GM23338 (cell line): ENCODE measurements at regions not wholly inside any gene's neighbourhood (a gene's known extent, or its start where the extent isn't known, plus 50 kb on each side); places are given as distances from the start of the nearest gene placed in this dataset.
A peak's percentile ranks its signal among the peaks of the same experiment; 100 is the strongest.

Experiments
- ATAC-seq: fragments of 200-7000 bp; cut with Tn5 transposase; 3 replicates; pipeline ENCODE4 v1.9.1; 2020
- DNase-seq: peaks from one replicate; pipeline ENCODE4 v3.0.0-alpha.2; 2015; ENCODE audit warnings: low spot score
- H2AFZ ChIP-seq: fragments of 200-600 bp; sonication (generic); 2 replicates; pipeline ENCODE4 v1.8.0; 2016; ENCODE audit warnings: antibody characterized with exemption, mild to moderate bottlenecking, moderate library complexity
- H3F3A ChIP-seq: fragments of 200-600 bp; sonication (generic); replicated peaks from 2 replicates; pipeline ENCODE4 v1.8.0; 2017; ENCODE audit warnings: antibody characterized with exemption, mixed run types, low read depth
- H3K27ac ChIP-seq: fragments of 200-600 bp; sonication (generic); 2 replicates; pipeline ENCODE4 v1.6.1; 2016; ENCODE audit warnings: low read depth
- H3K27me3 ChIP-seq: fragments of 200-600 bp; sonication (generic); 2 replicates; pipeline ENCODE4 v1.8.0; 2016; ENCODE audit warnings: mild to moderate bottlenecking, mixed run types, moderate library complexity; ENCODE audit not compliant: insufficient read depth
- H3K36me3 ChIP-seq: fragments of 200-600 bp; sonication (generic); 2 replicates; pipeline ENCODE4 v1.8.0; 2016; ENCODE audit warnings: mild to moderate bottlenecking; ENCODE audit not compliant: insufficient read depth
- H3K4me1 ChIP-seq: fragments of 200-600 bp; sonication (generic); 2 replicates; pipeline ENCODE4 v1.8.0; 2016; ENCODE audit warnings: mild to moderate bottlenecking, moderate library complexity; ENCODE audit not compliant: insufficient read depth
- H3K4me2 ChIP-seq: fragments of 200-600 bp; sonication (generic); 2 replicates; pipeline ENCODE4 v1.7.1; 2017; ENCODE audit warnings: mixed run types
- H3K4me3 ChIP-seq: fragments of 200-600 bp; sonication (generic); 2 replicates; pipeline ENCODE4 v1.6.1; 2016; ENCODE audit warnings: mixed run types
- H3K79me2 ChIP-seq: fragments of 200-600 bp; sonication (generic); replicated peaks from 2 replicates; pipeline ENCODE4 v1.8.0; 2017; ENCODE audit warnings: mild to moderate bottlenecking; ENCODE audit not compliant: insufficient read depth
- H3K9me2 ChIP-seq: fragments of 200-600 bp; sonication (generic); 2 replicates; pipeline ENCODE4 v1.8.0; 2017; ENCODE audit not compliant: insufficient read depth
- H4K20me1 ChIP-seq: fragments of 200-600 bp; sonication (generic); replicated peaks from 2 replicates; pipeline ENCODE4 v1.8.0; 2017; ENCODE audit warnings: mild to moderate bottlenecking; ENCODE audit not compliant: insufficient read depth
- H3K27ac Mint-ChIP-seq: 2 replicates; pipeline ENCODE4 v1.8.0; 2020; ENCODE audit warnings: inconsistent platforms, mild to moderate bottlenecking, moderate library complexity, mixed read lengths
- H3K27me3 Mint-ChIP-seq: 3 replicates; pipeline ENCODE4 v1.8.0; 2022; ENCODE audit warnings: low read depth, mild to moderate bottlenecking, moderate library complexity, mixed read lengths, inconsistent platforms; ENCODE audit not compliant: insufficient read depth, poor library complexity
- H3K36me3 Mint-ChIP-seq: 3 replicates; pipeline ENCODE4 v1.8.0; 2021; ENCODE audit warnings: low read depth, mild to moderate bottlenecking, inconsistent platforms, moderate library complexity, mixed read lengths
- H3K4me1 Mint-ChIP-seq: 3 replicates; pipeline ENCODE4 v1.8.0; 2020; ENCODE audit warnings: mild to moderate bottlenecking, inconsistent platforms, mixed read lengths
- H3K4me3 Mint-ChIP-seq: 3 replicates; pipeline ENCODE4 v1.8.0; 2021; ENCODE audit warnings: moderate library complexity, mild to moderate bottlenecking, inconsistent platforms, mixed read lengths
- H3K9me3 Mint-ChIP-seq: 3 replicates; pipeline ENCODE4 v1.8.0; 2020; ENCODE audit warnings: moderate library complexity, mild to moderate bottlenecking, inconsistent platforms, mixed read lengths
- EZH2phosphoT487 ChIP-seq: fragments of 200-600 bp; sonication (generic); IDR thresholded peaks from one replicate; pipeline ENCODE4 v1.8.1; 2018; ENCODE audit warnings: antibody characterized with exemption; ENCODE audit not compliant: unreplicated experiment
- JUNB ChIP-seq: IDR thresholded peaks from one replicate; pipeline ENCODE4 v1.6.1; 2016; ENCODE audit warnings: antibody characterized with exemption; ENCODE audit not compliant: unreplicated experiment
- NANOG ChIP-seq: IDR thresholded peaks from 2 replicates; pipeline ENCODE4 v1.6.1; 2016; ENCODE audit warnings: antibody characterized with exemption, borderline replicate concordance
- POLR2AphosphoS5 ChIP-seq: IDR thresholded peaks from 2 replicates; pipeline ENCODE4 v1.6.1; 2016; ENCODE audit warnings: antibody characterized with exemption, low read depth
- STAT1 ChIP-seq: IDR thresholded peaks from one replicate; pipeline ENCODE4 v1.6.1; 2016; ENCODE audit warnings: antibody characterized with exemption; ENCODE audit not compliant: unreplicated experiment
- ZNF114 ChIP-seq: fragments of 250-450 bp; sonication (Bioruptor Pico); IDR thresholded peaks from 2 replicates; pipeline ENCODE4 v1.5.0; 2020; ENCODE audit warnings: mild to moderate bottlenecking, moderate library complexity
- ZNF331 ChIP-seq: fragments of 250-450 bp; sonication (Bioruptor Pico); IDR thresholded peaks from 2 replicates; pipeline ENCODE4 v1.5.0; 2020; ENCODE audit warnings: low read depth, mild to moderate bottlenecking, moderate library complexity
- TF ChIP-seq, protein P1 (sequence below), 2 experiments: fragments of 200-600 bp in 1 of 2; sonication (generic) in 1 of 2; conservative IDR thresholded peaks; 2 replicates each; pipeline versions ENCODE4 v1.5.1 to v1.6.1; 2016 to 2017; ENCODE audit warnings: antibody characterized with exemption in 2 of 2, low read depth in 2 of 2, mild to moderate bottlenecking in 2 of 2, moderate library complexity in 1 of 2
- TF ChIP-seq, protein P2 (sequence below): IDR thresholded peaks from 2 replicates; pipeline ENCODE4 v1.6.1; 2016; ENCODE audit warnings: antibody characterized with exemption
- TF ChIP-seq, protein P3 (sequence below): fragments of 250-450 bp; sonication (Bioruptor Pico); IDR thresholded peaks from 2 replicates; pipeline ENCODE4 v1.5.0; 2020; ENCODE audit warnings: mild to moderate bottlenecking, moderate library complexity

DNA sequence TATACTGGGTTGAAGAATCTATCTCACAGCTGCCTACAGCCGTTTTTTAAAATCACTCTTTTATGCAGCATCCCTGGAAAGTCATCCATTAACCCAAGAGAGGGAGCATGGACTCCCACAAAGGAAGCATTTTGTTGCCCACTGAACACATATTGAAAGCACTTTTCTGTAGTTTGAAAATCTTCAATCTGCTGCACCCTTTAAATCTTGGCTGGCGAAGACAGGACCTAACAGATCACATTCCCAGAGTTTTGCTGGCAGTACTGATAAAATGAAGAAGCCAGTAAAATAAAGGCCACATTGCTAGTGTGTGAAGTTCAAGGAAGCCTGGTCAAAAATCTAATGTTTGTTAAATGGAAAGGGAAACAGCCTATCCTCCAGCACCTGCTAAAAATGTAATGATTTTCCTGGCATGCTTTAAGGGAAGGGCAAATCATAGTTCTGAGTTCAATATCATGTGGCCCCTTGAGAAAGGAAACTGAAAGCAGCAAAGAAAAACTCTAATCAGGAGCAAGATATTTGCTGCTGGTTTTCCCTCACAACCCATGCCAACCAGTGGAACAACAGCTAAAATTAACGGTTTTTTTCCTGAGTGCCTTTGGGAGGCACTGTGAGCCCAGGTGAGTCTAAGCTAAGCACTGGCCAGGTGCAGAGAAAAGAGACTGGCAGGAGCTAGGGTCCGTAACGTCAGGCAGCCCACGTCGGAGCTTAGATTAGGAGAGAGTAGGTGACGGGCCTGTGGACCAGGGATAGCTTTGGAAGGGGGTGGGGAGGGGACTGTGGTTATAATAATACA is 97.9 kb upstream of the PALS2 start:
- Mint-ChIP-seq H3K9me3 (no peaks in the 10 kb centered on the region), H3K27me3 (peaks cover 8% of the 10 kb centered on the region), H3K36me3 (no peaks in the 10 kb centered on the region; the same call in 2 of the 3 replicates), H3K27ac (no peak overlapping the region), H3K4me1 (peaks cover 42% of the 10 kb centered on the region), H3K4me3 (no peak overlapping the region)
- Histone ChIP-seq H3K27me3 (no peaks in the 10 kb centered on the region; the same call in 1 of the 2 replicates), H4K20me1 (no peaks in the 10 kb centered on the region), H3K4me3 (no peak overlapping the region), H3K79me2 (no peaks in the 10 kb centered on the region), H3K36me3 (no peaks in the 10 kb centered on the region), H3K4me2 (no peak overlapping the region), H2AFZ (peak overlapping the region; percentile 8; the same call in 1 of the 2 replicates), H3K27ac (no peak overlapping the region), H3K9me2 (0 out of 2 replicates have a peak, but pooled peaks cover 4% of the 10 kb centered on the region), H3K4me1 (peaks cover 36% of the 10 kb centered on the region), H3F3A (peaks cover 8% of the 10 kb centered on the region; the same call in 1 of the 2 replicates)
- DNase-seq (peak; percentile 68), ATAC-seq (peak; percentile 85)
- no peak for TF ChIP-seq EZH2phosphoT487
- TF ChIP-seq, protein P1, sequence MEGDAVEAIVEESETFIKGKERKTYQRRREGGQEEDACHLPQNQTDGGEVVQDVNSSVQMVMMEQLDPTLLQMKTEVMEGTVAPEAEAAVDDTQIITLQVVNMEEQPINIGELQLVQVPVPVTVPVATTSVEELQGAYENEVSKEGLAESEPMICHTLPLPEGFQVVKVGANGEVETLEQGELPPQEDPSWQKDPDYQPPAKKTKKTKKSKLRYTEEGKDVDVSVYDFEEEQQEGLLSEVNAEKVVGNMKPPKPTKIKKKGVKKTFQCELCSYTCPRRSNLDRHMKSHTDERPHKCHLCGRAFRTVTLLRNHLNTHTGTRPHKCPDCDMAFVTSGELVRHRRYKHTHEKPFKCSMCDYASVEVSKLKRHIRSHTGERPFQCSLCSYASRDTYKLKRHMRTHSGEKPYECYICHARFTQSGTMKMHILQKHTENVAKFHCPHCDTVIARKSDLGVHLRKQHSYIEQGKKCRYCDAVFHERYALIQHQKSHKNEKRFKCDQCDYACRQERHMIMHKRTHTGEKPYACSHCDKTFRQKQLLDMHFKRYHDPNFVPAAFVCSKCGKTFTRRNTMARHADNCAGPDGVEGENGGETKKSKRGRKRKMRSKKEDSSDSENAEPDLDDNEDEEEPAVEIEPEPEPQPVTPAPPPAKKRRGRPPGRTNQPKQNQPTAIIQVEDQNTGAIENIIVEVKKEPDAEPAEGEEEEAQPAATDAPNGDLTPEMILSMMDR (conservative IDR thresholded peaks at IDR 0.05; ENCODE audit: low read depth in 2 of 2), result peak; percentile 45 to 79

DNA sequence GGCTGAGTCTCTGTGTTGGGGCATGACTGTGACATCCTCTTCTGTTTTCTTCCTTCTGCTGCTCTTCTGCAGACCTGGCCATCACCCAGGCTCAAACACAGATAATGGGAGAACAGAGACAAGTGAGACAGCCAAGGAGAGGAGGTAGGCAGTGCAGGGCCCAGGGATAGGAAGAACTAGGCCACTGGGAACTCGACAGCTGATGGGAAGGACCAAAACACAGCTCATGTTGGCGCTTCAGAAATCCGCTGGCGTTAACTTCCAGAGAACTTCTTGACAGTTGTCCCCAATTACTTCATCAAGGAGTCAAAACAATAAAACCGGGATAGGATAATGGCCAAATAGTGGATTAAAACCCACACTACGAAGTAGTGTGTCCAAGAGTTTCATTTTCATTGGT is 97.0 kb upstream of the PALS2 start:
- Mint-ChIP-seq H3K27me3 (peaks cover 12% of the 10 kb centered on the region), H3K9me3 (no peaks in the 10 kb centered on the region), H3K4me1 (peaks cover 46% of the 10 kb centered on the region), H3K4me3 (no peak overlapping the region), H3K36me3 (no peaks in the 10 kb centered on the region; the same call in 2 of the 3 replicates), H3K27ac (no peak overlapping the region)
- H2AFZ ChIP-seq, result no peak overlapping the region
- no peak for ATAC-seq
- DNase-seq, result no peak
- no peaks in the 10 kb centered on the region for H3K79me2 ChIP-seq
- no peak overlapping the region for H3K4me2 ChIP-seq
- H4K20me1 ChIP-seq, result no peaks in the 10 kb centered on the region
- no peak overlapping the region for H3K4me3 ChIP-seq
- peaks cover 36% of the 10 kb centered on the region for H3K4me1 ChIP-seq
- H3K9me2 ChIP-seq, result 0 out of 2 replicates have a peak, but pooled peaks cover 4% of the 10 kb centered on the region
- no peaks in the 10 kb centered on the region for H3K36me3 ChIP-seq
- no peaks in the 10 kb centered on the region; the same call in 1 of the 2 replicates for H3K27me3 ChIP-seq
- H3F3A ChIP-seq, result peaks cover 8% of the 10 kb centered on the region; the same call in 1 of the 2 replicates
- H3K27ac ChIP-seq, result no peak overlapping the region
- TF ChIP-seq ZNF331 (no peak), NANOG (no peak), JUNB (no peak), ZNF114 (CRISPR knock-in tag) (no peak), STAT1 (no peak), POLR2AphosphoS5 (no peak)
- TF ChIP-seq, protein P2, sequence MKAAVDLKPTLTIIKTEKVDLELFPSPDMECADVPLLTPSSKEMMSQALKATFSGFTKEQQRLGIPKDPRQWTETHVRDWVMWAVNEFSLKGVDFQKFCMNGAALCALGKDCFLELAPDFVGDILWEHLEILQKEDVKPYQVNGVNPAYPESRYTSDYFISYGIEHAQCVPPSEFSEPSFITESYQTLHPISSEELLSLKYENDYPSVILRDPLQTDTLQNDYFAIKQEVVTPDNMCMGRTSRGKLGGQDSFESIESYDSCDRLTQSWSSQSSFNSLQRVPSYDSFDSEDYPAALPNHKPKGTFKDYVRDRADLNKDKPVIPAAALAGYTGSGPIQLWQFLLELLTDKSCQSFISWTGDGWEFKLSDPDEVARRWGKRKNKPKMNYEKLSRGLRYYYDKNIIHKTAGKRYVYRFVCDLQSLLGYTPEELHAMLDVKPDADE, result no peak
- TF ChIP-seq, protein P3, sequence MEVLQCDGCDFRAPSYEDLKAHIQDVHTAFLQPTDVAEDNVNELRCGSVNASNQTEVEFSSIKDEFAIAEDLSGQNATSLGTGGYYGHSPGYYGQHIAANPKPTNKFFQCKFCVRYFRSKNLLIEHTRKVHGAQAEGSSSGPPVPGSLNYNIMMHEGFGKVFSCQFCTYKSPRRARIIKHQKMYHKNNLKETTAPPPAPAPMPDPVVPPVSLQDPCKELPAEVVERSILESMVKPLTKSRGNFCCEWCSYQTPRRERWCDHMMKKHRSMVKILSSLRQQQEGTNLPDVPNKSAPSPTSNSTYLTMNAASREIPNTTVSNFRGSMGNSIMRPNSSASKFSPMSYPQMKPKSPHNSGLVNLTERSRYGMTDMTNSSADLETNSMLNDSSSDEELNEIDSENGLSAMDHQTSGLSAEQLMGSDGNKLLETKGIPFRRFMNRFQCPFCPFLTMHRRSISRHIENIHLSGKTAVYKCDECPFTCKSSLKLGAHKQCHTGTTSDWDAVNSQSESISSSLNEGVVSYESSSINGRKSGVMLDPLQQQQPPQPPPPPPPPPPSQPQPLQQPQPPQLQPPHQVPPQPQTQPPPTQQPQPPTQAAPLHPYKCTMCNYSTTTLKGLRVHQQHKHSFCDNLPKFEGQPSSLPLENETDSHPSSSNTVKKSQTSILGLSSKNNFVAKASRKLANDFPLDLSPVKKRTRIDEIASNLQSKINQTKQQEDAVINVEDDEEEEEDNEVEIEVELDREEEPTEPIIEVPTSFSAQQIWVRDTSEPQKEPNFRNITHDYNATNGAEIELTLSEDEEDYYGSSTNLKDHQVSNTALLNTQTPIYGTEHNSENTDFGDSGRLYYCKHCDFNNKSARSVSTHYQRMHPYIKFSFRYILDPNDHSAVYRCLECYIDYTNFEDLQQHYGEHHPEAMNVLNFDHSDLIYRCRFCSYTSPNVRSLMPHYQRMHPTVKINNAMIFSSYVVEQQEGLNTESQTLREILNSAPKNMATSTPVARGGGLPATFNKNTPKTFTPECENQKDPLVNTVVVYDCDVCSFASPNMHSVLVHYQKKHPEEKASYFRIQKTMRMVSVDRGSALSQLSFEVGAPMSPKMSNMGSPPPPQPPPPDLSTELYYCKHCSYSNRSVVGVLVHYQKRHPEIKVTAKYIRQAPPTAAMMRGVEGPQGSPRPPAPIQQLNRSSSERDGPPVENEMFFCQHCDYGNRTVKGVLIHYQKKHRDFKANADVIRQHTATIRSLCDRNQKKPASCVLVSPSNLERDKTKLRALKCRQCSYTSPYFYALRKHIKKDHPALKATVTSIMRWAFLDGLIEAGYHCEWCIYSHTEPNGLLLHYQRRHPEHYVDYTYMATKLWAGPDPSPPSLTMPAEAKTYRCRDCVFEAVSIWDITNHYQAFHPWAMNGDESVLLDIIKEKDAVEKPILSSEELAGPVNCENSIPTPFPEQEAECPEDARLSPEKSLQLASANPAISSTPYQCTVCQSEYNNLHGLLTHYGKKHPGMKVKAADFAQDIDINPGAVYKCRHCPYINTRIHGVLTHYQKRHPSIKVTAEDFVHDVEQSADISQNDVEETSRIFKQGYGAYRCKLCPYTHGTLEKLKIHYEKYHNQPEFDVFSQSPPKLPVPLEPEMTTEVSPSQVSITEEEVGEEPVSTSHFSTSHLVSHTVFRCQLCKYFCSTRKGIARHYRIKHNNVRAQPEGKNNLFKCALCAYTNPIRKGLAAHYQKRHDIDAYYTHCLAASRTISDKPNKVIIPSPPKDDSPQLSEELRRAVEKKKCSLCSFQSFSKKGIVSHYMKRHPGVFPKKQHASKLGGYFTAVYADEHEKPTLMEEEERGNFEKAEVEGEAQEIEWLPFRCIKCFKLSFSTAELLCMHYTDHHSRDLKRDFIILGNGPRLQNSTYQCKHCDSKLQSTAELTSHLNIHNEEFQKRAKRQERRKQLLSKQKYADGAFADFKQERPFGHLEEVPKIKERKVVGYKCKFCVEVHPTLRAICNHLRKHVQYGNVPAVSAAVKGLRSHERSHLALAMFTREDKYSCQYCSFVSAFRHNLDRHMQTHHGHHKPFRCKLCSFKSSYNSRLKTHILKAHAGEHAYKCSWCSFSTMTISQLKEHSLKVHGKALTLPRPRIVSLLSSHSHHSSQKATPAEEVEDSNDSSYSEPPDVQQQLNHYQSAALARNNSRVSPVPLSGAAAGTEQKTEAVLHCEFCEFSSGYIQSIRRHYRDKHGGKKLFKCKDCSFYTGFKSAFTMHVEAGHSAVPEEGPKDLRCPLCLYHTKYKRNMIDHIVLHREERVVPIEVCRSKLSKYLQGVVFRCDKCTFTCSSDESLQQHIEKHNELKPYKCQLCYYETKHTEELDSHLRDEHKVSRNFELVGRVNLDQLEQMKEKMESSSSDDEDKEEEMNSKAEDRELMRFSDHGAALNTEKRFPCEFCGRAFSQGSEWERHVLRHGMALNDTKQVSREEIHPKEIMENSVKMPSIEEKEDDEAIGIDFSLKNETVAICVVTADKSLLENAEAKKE, result no peak
